ENCODE measurements at regions not wholly inside any gene's neighbourhood (a gene's known extent, or its start where the extent isn't known, plus 50 kb on each side); places are given as distances from the start of the nearest gene placed in this dataset.

GRCh38 chr2:19554520-19554919 is 196.1 kb upstream of the OSR1 start:
- H2AFZ ChIP-seq (ENCODE audit: control insufficient read depth, low read depth, low read length) = no peak overlapping the region
- POLR2A ChIA-PET = no interaction called here
- no TSS peak for BruUV-seq (replicated peaks)
- DNase-seq (ENCODE audit: low read depth, low spot score) = no peak
- CTCF ChIA-PET = no interaction called here
- H4K20me1 ChIP-seq (ENCODE audit: control insufficient read depth, insufficient read depth) = no peaks in the 10 kb centered on the region
- peak; percentile 58; the same call in 2 of the 3 replicates for ATAC-seq
- H3K9me3 ChIP-seq (replicated peaks; ENCODE audit: control insufficient read depth, insufficient read depth, low read length) = no peaks in the 10 kb centered on the region
- intact Hi-C loops (cut with micrococcal nuclease; ENCODE audit: unreplicated experiment) = no loop called here
- WGBS (ENCODE audit: insufficient coverage, insufficient replicate concordance, low lambda C conversion rate, missing lambda C conversion rate) = 0% methylated on average over 1 of the region's 1 CpG
- RAD21 ChIA-PET (ENCODE audit: unreplicated experiment) = no interaction called here
- TF ChIP-seq TARDBP (IDR thresholded peaks at IDR 0.05; ENCODE audit: borderline replicate concordance) (no peak), ZBTB11 (CRISPR knock-in tag; IDR thresholded peaks at IDR 0.05) (no peak), IRF4 (IDR thresholded peaks at IDR 0.05; ENCODE audit: low read depth, low read length) (no peak), TBL1XR1 (IDR thresholded peaks at IDR 0.05; ENCODE audit: low read depth, low read length) (no peak), ASH2L (IDR thresholded peaks at IDR 0.05; ENCODE audit: borderline replicate concordance, low read depth) (no peak), SPI1 (IDR thresholded peaks at IDR 0.05; ENCODE audit: borderline replicate concordance, insufficient read depth, low read depth, low read length) (peak; percentile 80), NR2F1 (conservative IDR thresholded peaks at IDR 0.05) (0 out of 2 replicates have a peak, but pooled peaks have one; percentile 20), NR2C1 (IDR thresholded peaks at IDR 0.05) (peak; percentile 29; the same call in 1 of the 2 replicates), RAD51 (IDR thresholded peaks at IDR 0.05) (no peak)
- no peaks in the 10 kb centered on the region for H3K4me1 ChIP-seq (ENCODE audit: control insufficient read depth, insufficient read depth, low read length)
- in situ Hi-C loops (cut with MboI) = no loop called here
- H3K9ac ChIP-seq (ENCODE audit: control insufficient read depth, insufficient read depth, low read length) = no peak overlapping the region
- H3K36me3 ChIP-seq (ENCODE audit: control insufficient read depth in 2 of 2, insufficient read depth in 2 of 2, low read length in 1 of 2) = no peaks in the 10 kb centered on the region
- H3K27me3 ChIP-seq (replicated peaks in 1 of 2; ENCODE audit: control insufficient read depth in 2 of 2, insufficient read depth in 2 of 2, low read length in 1 of 2) = 0 out of 4 replicates have a peak, but pooled peaks cover 0 to 3% of the 10 kb centered on the region in 2 experiments
- H3K27ac ChIP-seq (ENCODE audit: control insufficient read depth, insufficient read depth) = no peak overlapping the region
- SMC1A ChIA-PET (ENCODE audit: uncharacterized antibody, unreplicated experiment) = no interaction called here
- no peak overlapping the region for H3K4me3 ChIP-seq
- no peaks in the 10 kb centered on the region for H3K79me2 ChIP-seq (ENCODE audit: control insufficient read depth, insufficient read depth, low read length)
- no peak overlapping the region for H3K4me2 ChIP-seq (ENCODE audit: control insufficient read depth, insufficient read depth)
- peak; percentile 27 for FAIRE-seq

All from GM12878 (cell line).